ENCODE measurements at regions not wholly inside any gene's neighbourhood (a gene's known extent, or its start where the extent isn't known, plus 50 kb on each side); places are given as distances from the start of the nearest gene placed in this dataset.

DNA sequence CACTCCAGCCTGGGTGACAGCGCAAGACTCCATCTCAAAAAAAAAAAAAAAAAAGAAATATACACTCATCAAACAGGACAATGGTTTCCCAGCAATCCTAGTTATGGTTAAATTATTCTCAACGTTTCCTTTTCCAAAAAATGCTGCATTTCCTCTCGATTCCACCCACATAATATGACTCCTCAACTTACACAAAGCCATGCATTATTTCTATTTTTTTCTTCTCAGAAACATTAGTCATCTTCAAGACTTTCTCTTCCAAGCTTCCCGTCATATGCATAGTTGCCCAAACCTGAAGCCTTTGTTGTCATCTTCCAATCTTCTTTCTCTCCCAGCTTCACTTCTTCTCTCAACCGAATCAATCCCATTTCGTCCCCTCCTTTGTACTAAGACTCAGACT lies 61.4 kb upstream of the RANBP6 start:
- TF ChIP-seq, protein P1, sequence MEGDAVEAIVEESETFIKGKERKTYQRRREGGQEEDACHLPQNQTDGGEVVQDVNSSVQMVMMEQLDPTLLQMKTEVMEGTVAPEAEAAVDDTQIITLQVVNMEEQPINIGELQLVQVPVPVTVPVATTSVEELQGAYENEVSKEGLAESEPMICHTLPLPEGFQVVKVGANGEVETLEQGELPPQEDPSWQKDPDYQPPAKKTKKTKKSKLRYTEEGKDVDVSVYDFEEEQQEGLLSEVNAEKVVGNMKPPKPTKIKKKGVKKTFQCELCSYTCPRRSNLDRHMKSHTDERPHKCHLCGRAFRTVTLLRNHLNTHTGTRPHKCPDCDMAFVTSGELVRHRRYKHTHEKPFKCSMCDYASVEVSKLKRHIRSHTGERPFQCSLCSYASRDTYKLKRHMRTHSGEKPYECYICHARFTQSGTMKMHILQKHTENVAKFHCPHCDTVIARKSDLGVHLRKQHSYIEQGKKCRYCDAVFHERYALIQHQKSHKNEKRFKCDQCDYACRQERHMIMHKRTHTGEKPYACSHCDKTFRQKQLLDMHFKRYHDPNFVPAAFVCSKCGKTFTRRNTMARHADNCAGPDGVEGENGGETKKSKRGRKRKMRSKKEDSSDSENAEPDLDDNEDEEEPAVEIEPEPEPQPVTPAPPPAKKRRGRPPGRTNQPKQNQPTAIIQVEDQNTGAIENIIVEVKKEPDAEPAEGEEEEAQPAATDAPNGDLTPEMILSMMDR (IDR thresholded peaks at IDR 0.05; ENCODE audit: low read depth, low read length, missing control alignments) = no peak
- no peak overlapping the region for H3K4me3 ChIP-seq (replicated peaks; ENCODE audit: low read depth, low read length)
- no peak for DNase-seq (ENCODE audit: extremely low read depth, low read depth)

DNA sequence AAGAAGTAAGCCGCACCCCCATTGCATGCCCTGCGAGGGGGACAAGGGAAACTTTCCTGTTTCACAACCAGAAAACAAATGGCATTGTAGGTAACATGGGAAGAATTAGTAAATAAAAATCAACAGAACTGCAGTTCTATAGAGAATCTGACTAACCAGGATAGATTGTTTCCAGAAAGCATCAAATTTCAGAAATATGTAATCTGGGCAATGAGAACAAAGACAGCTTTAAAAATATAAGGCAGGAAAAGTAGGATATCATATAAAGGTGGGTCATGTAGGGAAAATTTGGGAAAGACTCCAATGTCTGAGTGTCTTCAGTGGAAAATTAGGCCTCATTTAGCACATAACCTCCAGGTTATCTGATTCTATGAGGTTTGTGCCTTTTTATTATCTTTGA lies 58.3 kb upstream of the RANBP6 start:
- TF ChIP-seq, protein P1 (IDR thresholded peaks at IDR 0.05; ENCODE audit: low read depth, low read length, missing control alignments) = no peak
- DNase-seq (ENCODE audit: extremely low read depth, low read depth) = no peak
- H3K4me3 ChIP-seq (replicated peaks; ENCODE audit: low read depth, low read length) = no peak overlapping the region

DNA sequence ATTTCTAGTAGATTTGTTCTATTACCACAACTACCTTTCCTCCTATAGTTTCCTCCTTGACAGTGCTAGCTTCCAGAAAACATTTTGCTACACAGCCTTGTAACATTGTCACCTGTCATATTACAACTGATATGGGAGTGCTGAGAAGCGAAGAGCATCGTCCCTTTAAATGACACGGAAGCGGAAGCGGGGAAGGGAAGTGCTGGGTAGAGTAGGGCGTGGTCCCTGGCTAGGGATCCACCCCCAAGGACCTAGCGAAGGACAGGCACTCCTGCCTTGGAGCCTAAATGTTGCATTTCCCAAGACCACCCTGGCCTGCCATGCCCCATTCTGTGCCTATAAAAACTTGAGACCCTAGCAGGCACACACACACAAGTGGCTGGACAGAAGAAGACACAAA lies 57.4 kb upstream of the RANBP6 start:
- no peak overlapping the region for H3K4me3 ChIP-seq (replicated peaks; ENCODE audit: low read depth, low read length)
- no peak for DNase-seq (ENCODE audit: extremely low read depth, low read depth)
- TF ChIP-seq, protein P1 (IDR thresholded peaks at IDR 0.05; ENCODE audit: low read depth, low read length, missing control alignments) = no peak

DNA sequence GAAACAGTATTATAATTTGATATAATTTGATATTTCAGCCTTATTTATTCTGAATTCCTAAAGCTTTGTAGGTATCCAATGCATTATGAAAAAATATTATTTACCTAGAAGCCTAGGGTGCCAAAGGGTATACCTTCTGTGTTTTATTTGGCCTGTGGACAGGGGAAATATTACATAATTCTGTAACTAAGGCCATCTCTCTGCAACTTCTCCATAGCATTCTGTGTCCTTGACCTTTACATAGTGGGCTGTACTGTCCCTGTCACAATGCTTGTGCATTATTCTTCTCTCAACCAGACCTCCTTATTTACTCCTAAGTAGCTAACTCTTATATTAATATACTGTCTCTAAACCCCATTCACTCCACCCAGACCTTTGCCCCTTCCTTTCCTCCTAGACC lies 57.0 kb upstream of the RANBP6 start:
- DNase-seq (ENCODE audit: extremely low read depth, low read depth) = no peak
- TF ChIP-seq, protein P1 (IDR thresholded peaks at IDR 0.05; ENCODE audit: low read depth, low read length, missing control alignments) = no peak
- H3K4me3 ChIP-seq (replicated peaks; ENCODE audit: low read depth, low read length) = no peak overlapping the region

DNA sequence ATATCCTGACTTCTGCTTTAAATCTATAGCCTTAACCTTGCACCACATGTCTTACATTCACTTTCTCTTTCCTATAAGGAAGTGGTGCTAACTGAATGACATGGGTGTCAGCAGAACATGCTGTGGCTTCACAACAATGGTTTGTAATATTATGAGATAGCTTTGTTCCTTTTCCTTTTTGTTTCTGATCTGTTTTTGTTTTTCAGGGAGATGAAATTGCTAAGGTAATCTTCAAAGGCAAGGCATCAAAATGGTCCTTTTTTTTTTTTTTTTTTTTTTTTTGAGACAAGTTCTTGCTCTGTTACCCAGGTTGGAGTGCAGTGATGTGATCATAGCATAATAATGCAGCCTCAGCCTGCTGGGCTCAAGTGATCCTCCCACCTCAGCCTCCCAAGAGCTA lies 53.6 kb upstream of the RANBP6 start:
- H3K4me3 ChIP-seq (replicated peaks; ENCODE audit: low read depth, low read length) = no peak overlapping the region
- TF ChIP-seq, protein P1 (IDR thresholded peaks at IDR 0.05; ENCODE audit: low read depth, low read length, missing control alignments) = no peak

DNA sequence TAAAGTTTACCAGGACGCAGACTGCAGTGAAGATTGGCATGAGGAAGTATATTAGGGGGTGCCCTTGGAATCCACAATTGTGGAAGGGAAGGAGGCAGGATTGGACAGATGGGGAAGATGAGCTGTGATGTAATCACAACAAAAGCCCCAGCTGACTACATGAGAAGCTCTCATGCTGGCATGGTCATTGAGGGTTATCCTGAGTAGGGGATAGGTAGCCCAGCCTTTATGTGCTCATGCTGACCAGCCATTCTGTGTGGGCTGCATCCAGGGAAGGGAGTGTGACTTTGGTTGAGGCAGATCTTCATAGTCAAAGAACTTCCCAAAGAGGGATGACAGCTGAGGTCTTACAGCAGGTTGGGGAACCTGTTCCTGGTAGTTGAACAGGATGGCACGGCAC lies 52.0 kb upstream of the RANBP6 start:
- TF ChIP-seq, protein P1 (IDR thresholded peaks at IDR 0.05; ENCODE audit: low read depth, low read length, missing control alignments) = no peak
- H3K4me3 ChIP-seq (replicated peaks; ENCODE audit: low read depth, low read length) = no peak overlapping the region
- no peak for DNase-seq (ENCODE audit: extremely low read depth, low read depth)

More for the DNA sequence above, 53.6 kb upstream of the RANBP6 start:
- DNase-seq (ENCODE audit: extremely low read depth, low read depth) = no peak

All from HFF-Myc (cell line).